SU-DHL-6 (cell line): ENCODE measurements at regions not wholly inside any gene's neighbourhood (a gene's known extent, or its start where the extent isn't known, plus 50 kb on each side); places are given as distances from the start of the nearest gene placed in this dataset.

Source experiments
- EZH2phosphoT487 ChIP-seq: fragments of 200-600 bp; sonication (generic), shearing (Covaris generic); conservative IDR thresholded peaks from 2 replicates; pipeline ENCODE4 v1.6.1; 2018; ENCODE audit warnings: mild to moderate bottlenecking, antibody characterized with exemption, low read length, moderate library complexity, mixed read lengths
- TF ChIP-seq, protein P1 (sequence below): fragments of 200-600 bp; sonication (generic); IDR thresholded peaks from one replicate; pipeline ENCODE4 v1.5.1; 2017; ENCODE audit warnings: antibody characterized with exemption, mild to moderate bottlenecking, low read length, moderate library complexity; ENCODE audit not compliant: insufficient read depth, poor library complexity, severe bottlenecking

DNA sequence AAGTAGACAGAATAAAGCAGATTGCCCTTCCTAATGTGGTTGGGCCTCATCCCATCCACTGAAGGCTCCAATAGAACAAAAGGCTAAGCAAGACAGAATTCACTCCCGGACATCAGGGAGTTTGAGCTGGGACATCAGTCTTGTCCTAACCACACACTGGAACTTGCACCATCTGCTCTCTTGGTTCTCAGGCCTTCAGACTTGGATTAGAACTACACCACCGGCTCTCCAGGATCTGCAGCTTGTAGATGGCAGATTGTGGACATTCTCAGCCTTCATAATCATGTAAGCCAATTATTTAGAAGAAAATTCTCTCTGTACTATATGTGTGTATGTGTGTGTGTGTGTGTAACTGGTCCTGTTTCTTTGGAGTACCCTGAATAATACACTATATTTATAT is 394.7 kb upstream of the LMCD1 start:
- TF ChIP-seq, protein P1, sequence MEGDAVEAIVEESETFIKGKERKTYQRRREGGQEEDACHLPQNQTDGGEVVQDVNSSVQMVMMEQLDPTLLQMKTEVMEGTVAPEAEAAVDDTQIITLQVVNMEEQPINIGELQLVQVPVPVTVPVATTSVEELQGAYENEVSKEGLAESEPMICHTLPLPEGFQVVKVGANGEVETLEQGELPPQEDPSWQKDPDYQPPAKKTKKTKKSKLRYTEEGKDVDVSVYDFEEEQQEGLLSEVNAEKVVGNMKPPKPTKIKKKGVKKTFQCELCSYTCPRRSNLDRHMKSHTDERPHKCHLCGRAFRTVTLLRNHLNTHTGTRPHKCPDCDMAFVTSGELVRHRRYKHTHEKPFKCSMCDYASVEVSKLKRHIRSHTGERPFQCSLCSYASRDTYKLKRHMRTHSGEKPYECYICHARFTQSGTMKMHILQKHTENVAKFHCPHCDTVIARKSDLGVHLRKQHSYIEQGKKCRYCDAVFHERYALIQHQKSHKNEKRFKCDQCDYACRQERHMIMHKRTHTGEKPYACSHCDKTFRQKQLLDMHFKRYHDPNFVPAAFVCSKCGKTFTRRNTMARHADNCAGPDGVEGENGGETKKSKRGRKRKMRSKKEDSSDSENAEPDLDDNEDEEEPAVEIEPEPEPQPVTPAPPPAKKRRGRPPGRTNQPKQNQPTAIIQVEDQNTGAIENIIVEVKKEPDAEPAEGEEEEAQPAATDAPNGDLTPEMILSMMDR, result no peak
- no peak for TF ChIP-seq EZH2phosphoT487
